Endothelial cell of umbilical vein (primary cell): ENCODE measurements at regions not wholly inside any gene's neighbourhood (a gene's known extent, or its start where the extent isn't known, plus 50 kb on each side); places are given as distances from the start of the nearest gene placed in this dataset.

Source experiments
- BruUV-seq: library from RNA; stranded (reverse); fragments of 400-500 nt; replicated peaks from 2 replicates; lab custom pipeline; 2021; lab: Mats Ljungman, UMichigan
- CTCF ChIA-PET: fragments of 300-600, 350-600 bp; sonication (Branson Sonifier 250); formaldehyde crosslinking; loops from one replicate; lab custom pipeline; 2021; ENCODE audit warnings: antibody characterized with exemption, inconsistent platforms; lab: Charles Lee
- POLR2A ChIA-PET: fragments of 300-600, 350-600 bp; sonication (Branson Sonifier 250); formaldehyde crosslinking; loops from one replicate; lab custom pipeline; 2021; ENCODE audit warnings: antibody characterized with exemption, inconsistent platforms; lab: Charles Lee
- DNase-seq: peaks from one replicate; pipeline ENCODE4 v3.0.0-alpha.2; 2011; ENCODE audit warnings: low read depth, low spot score
- FAIRE-seq: peaks from 2 replicates; lab custom pipeline; 2011; peaks lifted over from hg19 to GRCh38; lab: Jason Lieb, UNC
- H2AFZ ChIP-seq: 2 replicates; pipeline ENCODE4 v1.6.0; 2012; ENCODE audit warnings: low read depth, low read length, control low read depth, inconsistent platforms
- H3K27ac ChIP-seq: 2 replicates; pipeline ENCODE4 v1.5.1; 2011; ENCODE audit warnings: low read depth, mild to moderate bottlenecking, control low read depth, low read length, moderate library complexity; ENCODE audit not compliant: insufficient read depth
- H3K27me3 ChIP-seq, 2 experiments: 2 replicates each; pipeline versions ENCODE4 v1.6.0 to v1.6.1; 2011; ENCODE audit warnings: low read length in 2 of 2, mixed read lengths in 1 of 2; ENCODE audit not compliant: control insufficient read depth in 2 of 2, insufficient read depth in 2 of 2
- H3K36me3 ChIP-seq, 2 experiments: 2 replicates in 1 of 2; 3 replicates in 1 of 2; pipeline ENCODE4 v1.5.1; 2011; ENCODE audit warnings: low read length in 2 of 2, mild to moderate bottlenecking in 1 of 2, moderate library complexity in 1 of 2; ENCODE audit not compliant: control insufficient read depth in 2 of 2, insufficient read depth in 2 of 2; ENCODE audit errors: extremely low read depth in 1 of 2
- H3K4me1 ChIP-seq: 3 replicates; pipeline ENCODE4 v1.5.1; 2011; ENCODE audit warnings: mild to moderate bottlenecking, low read length; ENCODE audit not compliant: control insufficient read depth, insufficient read depth; ENCODE audit errors: extremely low read depth
- H3K4me2 ChIP-seq: 2 replicates; pipeline ENCODE4 v1.6.1; 2011; ENCODE audit warnings: low read length, control low read depth, mixed read lengths; ENCODE audit not compliant: insufficient read depth
- H3K4me3 ChIP-seq, 3 experiments: fragments of 200-600 bp in 1 of 3; sonication (generic), shearing (Covaris generic) in 1 of 3; replicated peaks in 1 of 3; 2 replicates each; pipeline ENCODE4 v1.5.1; 2011 to 2016; ENCODE audit warnings: control low read depth in 3 of 3, low read length in 3 of 3, mild to moderate bottlenecking in 2 of 3, inconsistent platforms in 1 of 3, low read depth in 1 of 3, moderate library complexity in 1 of 3; ENCODE audit not compliant: insufficient read depth in 1 of 3
- H3K79me2 ChIP-seq: 2 replicates; pipeline ENCODE4 v1.6.0; 2012; ENCODE audit warnings: low read length, inconsistent platforms; ENCODE audit not compliant: control insufficient read depth, insufficient read depth
- H3K9ac ChIP-seq: replicated peaks from 2 replicates; pipeline ENCODE3; 2011; ENCODE audit warnings: low read length, control low read depth; ENCODE audit not compliant: insufficient read depth; ENCODE audit errors: extremely low read depth
- H3K9me1 ChIP-seq: replicated peaks from 3 replicates; pipeline ENCODE4 v1.6.0; 2011; ENCODE audit warnings: mild to moderate bottlenecking, low read length; ENCODE audit not compliant: control insufficient read depth, insufficient read depth; ENCODE audit errors: extremely low read depth
- H3K9me3 ChIP-seq: replicated peaks from 2 replicates; pipeline ENCODE4 v1.5.1; 2012; ENCODE audit warnings: low read length, inconsistent platforms; ENCODE audit not compliant: control insufficient read depth, insufficient read depth
- H4K20me1 ChIP-seq: replicated peaks from 2 replicates; pipeline ENCODE3; 2011; ENCODE audit warnings: mild to moderate bottlenecking, low read length; ENCODE audit not compliant: control insufficient read depth, insufficient read depth; ENCODE audit errors: extremely low read depth
- CTCF ChIP-seq, 2 donors: IDR thresholded peaks; 1 replicate in 1 of 2; 2 replicates in 1 of 2; pipeline ENCODE4 v1.5.1; 2011; ENCODE audit warnings: low read length in 2 of 2, mild to moderate bottlenecking in 2 of 2, moderate library complexity in 2 of 2, control low read depth in 1 of 2, inconsistent platforms in 1 of 2, low read depth in 1 of 2; ENCODE audit not compliant: insufficient read depth in 1 of 2; ENCODE audit errors: extremely low read depth in 1 of 2
- EZH2 ChIP-seq: IDR thresholded peaks from 2 replicates; pipeline ENCODE4 v1.6.1; 2012; ENCODE audit warnings: borderline replicate concordance, low read depth, mild to moderate bottlenecking, moderate library complexity, low read length, inconsistent platforms; ENCODE audit not compliant: severe bottlenecking
- FOS ChIP-seq: IDR thresholded peaks from 2 replicates; pipeline ENCODE4 v1.6.1; 2011; ENCODE audit warnings: mild to moderate bottlenecking, low read length, moderate library complexity, borderline replicate concordance; ENCODE audit not compliant: insufficient read depth
- GATA2 ChIP-seq: IDR thresholded peaks from 2 replicates; pipeline ENCODE4 v1.7.0; 2011; ENCODE audit warnings: low read depth, mild to moderate bottlenecking, moderate library complexity, mixed read lengths, low read length; ENCODE audit not compliant: insufficient read length, insufficient read depth
- JUN ChIP-seq: IDR thresholded peaks from 2 replicates; pipeline ENCODE4 v1.6.1; 2011; ENCODE audit warnings: borderline replicate concordance, low read depth; ENCODE audit not compliant: insufficient read length, insufficient read depth
- MAX ChIP-seq: IDR thresholded peaks from 2 replicates; pipeline ENCODE4 v1.6.1; 2011; ENCODE audit not compliant: insufficient read depth, insufficient read length
- MYC ChIP-seq: IDR thresholded peaks from one replicate; pipeline ENCODE4 v1.6.1; 2011; ENCODE audit warnings: mild to moderate bottlenecking, low read depth, low read length
- POLR2A ChIP-seq: IDR thresholded peaks from 2 replicates; pipeline ENCODE4 v1.6.1; 2012; ENCODE audit warnings: low read depth, mild to moderate bottlenecking, control low read depth, low read length
- POLR2AphosphoS5 ChIP-seq: IDR thresholded peaks from 2 replicates; pipeline ENCODE4 v1.6.1; 2012; ENCODE audit warnings: low read depth, mild to moderate bottlenecking, control low read depth, low read length, moderate library complexity; ENCODE audit not compliant: insufficient read depth
- dilution Hi-C: fragments of 300-500 bp; cut with MboI; formaldehyde crosslinking; loops from one replicate; pipeline ENCODE4 v1.15.0; 2019; ENCODE audit warnings: low sequenced_read_pairs; ENCODE audit not compliant: extremely low pct_ligation_motif_present
- intact Hi-C: fragments of 100-400 bp; cut with micrococcal nuclease; formaldehyde crosslinking; loops from one replicate; pipeline ENCODE4 v1.10.0; 2022

GRCh38 chr13:72313546-72313945, 413.9 kb downstream of the MZT1 start:
- no peaks in the 10 kb centered on the region for H3K9me1 ChIP-seq
- no peaks in the 10 kb centered on the region for H4K20me1 ChIP-seq
- ChIA-PET CTCF (no interaction called here), POLR2A (no interaction called here)
- no TSS peak for BruUV-seq
- no peak for TF ChIP-seq EZH2
- no peak for TF ChIP-seq JUN
- no peak for TF ChIP-seq GATA2
- TF ChIP-seq POLR2A, result no peak
- no peak for TF ChIP-seq POLR2AphosphoS5
- no peak for TF ChIP-seq CTCF (IDR thresholded peaks at IDR 0.05; ENCODE audit: extremely low read depth in 1 of 2, insufficient read depth in 1 of 2, low read depth in 1 of 2, low read length in 2 of 2)
- TF ChIP-seq MAX, result no peak
- no peak for TF ChIP-seq FOS
- TF ChIP-seq MYC, result no peak
- no peaks in the 10 kb centered on the region for H3K36me3 ChIP-seq
- no peaks in the 10 kb centered on the region for H3K9me3 ChIP-seq
- H2AFZ ChIP-seq, result no peak overlapping the region
- dilution Hi-C loops, result no loop called here
- H3K27me3 ChIP-seq, result no peaks in the 10 kb centered on the region
- H3K4me1 ChIP-seq, result no peaks in the 10 kb centered on the region
- no peak overlapping the region for H3K27ac ChIP-seq
- H3K4me2 ChIP-seq, result no peak overlapping the region
- DNase-seq, result no peak
- H3K79me2 ChIP-seq, result no peaks in the 10 kb centered on the region
- no peak for FAIRE-seq
- intact Hi-C loops, result no loop called here
- H3K4me3 ChIP-seq, result no peak overlapping the region
- no peak overlapping the region for H3K9ac ChIP-seq
